Vagina (tissue), 2 donors: ENCODE measurements at regions not wholly inside any gene's neighbourhood (a gene's known extent, or its start where the extent isn't known, plus 50 kb on each side); places are given as distances from the start of the nearest gene placed in this dataset.

ENCODE experiments used
- DNase-seq, 2 donors: peaks; one replicate each; pipeline ENCODE4 v3.0.0-alpha.2; 2017; ENCODE audit errors: extremely low spot score in 2 of 2
- H3K27ac ChIP-seq: fragments of 200-600 bp; sonication (generic); one replicate; pipeline ENCODE4 v1.5.1; 2019
- H3K27me3 ChIP-seq: fragments of 200-600 bp; sonication (generic); one replicate; pipeline ENCODE4 v1.5.1; 2019
- H3K36me3 ChIP-seq, 2 donors: fragments of 200-600 bp; sonication (generic); one replicate each; pipeline ENCODE4 v1.5.1; 2017 to 2019
- H3K4me1 ChIP-seq: fragments of 200-600 bp; sonication (generic); one replicate; pipeline ENCODE4 v1.5.1; 2019
- H3K4me3 ChIP-seq, 2 donors: fragments of 200-600 bp; sonication (generic); 1 replicate in 1 of 2; 2 replicates in 1 of 2; pipeline ENCODE4 v1.5.1; 2016 to 2019
- H3K9me3 ChIP-seq: fragments of 200-600 bp; sonication (generic); one replicate; pipeline ENCODE4 v1.5.1; 2019
- POLR2A ChIP-seq, 2 donors: fragments of 450-650 bp; IDR thresholded peaks; one replicate each; pipeline ENCODE4 v1.6.1; 2017; ENCODE audit warnings: antibody characterized with exemption in 2 of 2, mild to moderate bottlenecking in 2 of 2, moderate library complexity in 2 of 2
- POLR2AphosphoS5 ChIP-seq, 2 donors: sonication (generic); formaldehyde crosslinking; IDR thresholded peaks; one replicate each; pipeline ENCODE4 v1.9.0; 2017; ENCODE audit warnings: antibody characterized with exemption in 2 of 2, mild to moderate bottlenecking in 2 of 2, low read depth in 1 of 2; ENCODE audit not compliant: insufficient read depth in 1 of 2
- intact Hi-C: fragments of 100-400 bp; cut with DNase I; formaldehyde crosslinking; loops from one replicate; pipeline ENCODE4 v1.15.1; 2023
- TF ChIP-seq, protein P1 (sequence below), 3 experiments: fragments of 450-650 bp in 2 of 3; fragments of 200-600 bp in 1 of 3; sonication (generic) in 1 of 3; IDR thresholded peaks; one replicate each; pipeline ENCODE4 v1.5.1; 2017 to 2019; ENCODE audit warnings: antibody characterized with exemption in 3 of 3, mild to moderate bottlenecking in 2 of 3, moderate library complexity in 2 of 3

DNA sequence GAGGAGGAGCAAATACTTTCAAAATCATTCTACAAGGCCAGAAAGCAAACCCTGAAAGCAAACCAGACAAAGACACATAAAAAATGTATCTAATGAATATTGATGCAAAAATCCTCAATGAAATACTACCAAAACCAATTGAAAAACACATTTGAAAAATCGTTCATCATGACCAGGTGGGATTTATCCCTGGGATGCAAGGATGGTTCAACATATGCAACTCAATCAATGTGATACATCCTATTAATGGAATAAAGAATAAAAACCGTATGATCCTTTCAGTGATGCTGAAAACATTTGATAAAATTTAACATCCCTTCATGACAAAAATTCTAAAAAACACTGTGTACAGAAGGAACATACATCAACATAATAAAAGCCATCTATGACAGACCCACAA lies 337.6 kb downstream of the NNT start:
- Histone ChIP-seq H3K4me1 (no peaks in the 10 kb centered on the region), H3K4me3 (no peak overlapping the region), H3K27me3 (no peaks in the 10 kb centered on the region), H3K27ac (no peak overlapping the region), H3K36me3 (no peaks in the 10 kb centered on the region), H3K9me3 (no peaks in the 10 kb centered on the region)
- TF ChIP-seq, protein P1, sequence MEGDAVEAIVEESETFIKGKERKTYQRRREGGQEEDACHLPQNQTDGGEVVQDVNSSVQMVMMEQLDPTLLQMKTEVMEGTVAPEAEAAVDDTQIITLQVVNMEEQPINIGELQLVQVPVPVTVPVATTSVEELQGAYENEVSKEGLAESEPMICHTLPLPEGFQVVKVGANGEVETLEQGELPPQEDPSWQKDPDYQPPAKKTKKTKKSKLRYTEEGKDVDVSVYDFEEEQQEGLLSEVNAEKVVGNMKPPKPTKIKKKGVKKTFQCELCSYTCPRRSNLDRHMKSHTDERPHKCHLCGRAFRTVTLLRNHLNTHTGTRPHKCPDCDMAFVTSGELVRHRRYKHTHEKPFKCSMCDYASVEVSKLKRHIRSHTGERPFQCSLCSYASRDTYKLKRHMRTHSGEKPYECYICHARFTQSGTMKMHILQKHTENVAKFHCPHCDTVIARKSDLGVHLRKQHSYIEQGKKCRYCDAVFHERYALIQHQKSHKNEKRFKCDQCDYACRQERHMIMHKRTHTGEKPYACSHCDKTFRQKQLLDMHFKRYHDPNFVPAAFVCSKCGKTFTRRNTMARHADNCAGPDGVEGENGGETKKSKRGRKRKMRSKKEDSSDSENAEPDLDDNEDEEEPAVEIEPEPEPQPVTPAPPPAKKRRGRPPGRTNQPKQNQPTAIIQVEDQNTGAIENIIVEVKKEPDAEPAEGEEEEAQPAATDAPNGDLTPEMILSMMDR (IDR thresholded peaks at IDR 0.05): no peak
- TF ChIP-seq POLR2A (IDR thresholded peaks at IDR 0.05) (no peak), POLR2AphosphoS5 (IDR thresholded peaks at IDR 0.05; ENCODE audit: insufficient read depth in 1 of 2, low read depth in 1 of 2) (no peak)
- DNase-seq: no peak
- intact Hi-C loops: no loop called here

DNA sequence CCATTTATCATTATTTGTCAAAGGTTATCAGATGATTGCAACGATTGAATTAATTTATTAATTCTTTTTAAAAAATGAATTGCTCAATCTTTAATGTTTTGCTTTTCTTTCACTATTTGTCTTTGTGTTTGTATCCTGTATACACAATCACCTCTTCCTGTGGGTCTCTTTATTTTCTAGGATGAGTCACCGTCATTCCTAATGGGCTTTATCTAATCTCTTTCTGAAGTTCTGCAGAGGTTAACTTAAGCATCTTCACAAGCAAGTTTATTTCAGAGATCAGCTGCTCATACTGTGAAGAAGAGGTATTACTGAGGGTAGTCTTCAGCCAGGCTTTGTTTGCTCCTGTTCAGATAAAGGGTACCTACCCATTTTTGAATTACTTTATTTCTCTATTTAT lies 323.9 kb downstream of the NNT start:
- no peak overlapping the region for H3K4me3 ChIP-seq
- H3K27me3 ChIP-seq: no peaks in the 10 kb centered on the region
- H3K27ac ChIP-seq: no peak overlapping the region
- no peaks in the 10 kb centered on the region for H3K4me1 ChIP-seq
- no peaks in the 10 kb centered on the region for H3K36me3 ChIP-seq
- no peak for DNase-seq
- no peak for TF ChIP-seq POLR2AphosphoS5 (IDR thresholded peaks at IDR 0.05; ENCODE audit: insufficient read depth in 1 of 2, low read depth in 1 of 2)
- TF ChIP-seq, protein P1 (IDR thresholded peaks at IDR 0.05): no peak
- no peaks in the 10 kb centered on the region for H3K9me3 ChIP-seq
- intact Hi-C loops: no loop called here

DNA sequence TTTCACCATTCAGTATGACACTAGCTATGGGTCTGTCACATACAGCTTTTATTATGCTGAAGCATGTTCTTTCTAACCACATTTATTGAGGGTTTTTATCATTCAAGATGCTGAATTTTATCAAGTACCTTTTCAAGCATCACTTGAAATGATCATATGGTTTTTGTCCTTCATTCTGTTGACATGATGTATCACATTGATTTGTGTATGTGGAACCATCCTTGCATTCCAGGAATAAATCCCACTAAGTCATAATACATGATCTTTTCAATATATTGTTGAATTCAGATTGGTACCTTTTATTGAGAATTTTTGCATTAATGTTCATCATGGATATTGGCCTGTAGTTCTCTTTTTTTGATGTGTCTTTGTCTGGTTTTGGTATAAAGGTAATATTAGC lies 317.4 kb downstream of the NNT start:
- TF ChIP-seq, protein P1 (IDR thresholded peaks at IDR 0.05): no peak
- TF ChIP-seq POLR2AphosphoS5 (IDR thresholded peaks at IDR 0.05; ENCODE audit: insufficient read depth in 1 of 2, low read depth in 1 of 2): no peak
- no peak for TF ChIP-seq POLR2A (IDR thresholded peaks at IDR 0.05)
- H3K27me3 ChIP-seq: no peaks in the 10 kb centered on the region
- intact Hi-C loops: no loop called here
- H3K4me3 ChIP-seq: no peak overlapping the region
- H3K27ac ChIP-seq: no peak overlapping the region
- no peak for DNase-seq
- H3K4me1 ChIP-seq: no peaks in the 10 kb centered on the region
- no peaks in the 10 kb centered on the region for H3K36me3 ChIP-seq
- H3K9me3 ChIP-seq: no peaks in the 10 kb centered on the region

DNA sequence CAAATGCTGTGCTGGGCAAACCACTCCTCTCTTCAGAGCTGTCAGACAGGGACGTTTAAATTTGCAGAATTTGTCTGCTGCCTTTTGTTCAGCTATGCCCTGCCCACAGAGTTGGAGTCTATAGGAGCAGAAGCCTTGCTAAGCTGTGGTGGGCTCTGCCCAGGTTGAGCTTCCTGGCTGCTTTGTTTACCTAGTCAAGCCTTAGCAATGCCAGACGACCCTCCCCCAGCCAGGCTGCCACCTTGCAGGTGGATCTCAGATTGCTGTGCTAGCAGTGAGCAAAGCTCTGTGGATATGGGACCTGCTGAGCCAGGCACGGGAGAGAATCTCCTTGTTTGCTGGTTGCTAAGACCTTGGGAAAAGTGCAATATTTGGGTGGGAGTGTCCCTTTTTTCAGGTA lies 314.9 kb downstream of the NNT start:
- H3K27ac ChIP-seq: no peak overlapping the region
- intact Hi-C loops: no loop called here
- no peak for TF ChIP-seq POLR2AphosphoS5 (IDR thresholded peaks at IDR 0.05; ENCODE audit: insufficient read depth in 1 of 2, low read depth in 1 of 2)
- TF ChIP-seq POLR2A (IDR thresholded peaks at IDR 0.05): no peak
- TF ChIP-seq, protein P1 (IDR thresholded peaks at IDR 0.05): no peak

GRCh38 chr5:43903129-43903528 lies 300.1 kb downstream of the NNT start:
- intact Hi-C loops: no loop called here
- no peak overlapping the region for H3K4me3 ChIP-seq
- no peak for DNase-seq
- no peaks in the 10 kb centered on the region for H3K9me3 ChIP-seq
- no peak overlapping the region for H3K27ac ChIP-seq
- H3K4me1 ChIP-seq: no peaks in the 10 kb centered on the region
- TF ChIP-seq POLR2A (IDR thresholded peaks at IDR 0.05): no peak
- TF ChIP-seq POLR2AphosphoS5 (IDR thresholded peaks at IDR 0.05; ENCODE audit: insufficient read depth in 1 of 2, low read depth in 1 of 2): no peak
- TF ChIP-seq, protein P1 (IDR thresholded peaks at IDR 0.05): no peak
- no peaks in the 10 kb centered on the region for H3K36me3 ChIP-seq
- no peaks in the 10 kb centered on the region for H3K27me3 ChIP-seq

More for the DNA sequence above, 314.9 kb downstream of the NNT start:
- Histone ChIP-seq H3K9me3 (no peaks in the 10 kb centered on the region), H3K36me3 (no peaks in the 10 kb centered on the region), H3K4me3 (no peak overlapping the region), H3K4me1 (no peaks in the 10 kb centered on the region), H3K27me3 (no peaks in the 10 kb centered on the region)
- no peak for DNase-seq
